Breast epithelium (tissue), 4 donors: ENCODE measurements at regions not wholly inside any gene's neighbourhood (a gene's known extent, or its start where the extent isn't known, plus 50 kb on each side); places are given as distances from the start of the nearest gene placed in this dataset.
"Not testable (repeated sequence)": the region's sequence is repeated elsewhere in the genome, so short reads cannot be mapped to it uniquely, and the experiment has no call there.

Source experiments
- DNase-seq, 2 donors: peaks; one replicate each; pipeline ENCODE4 v3.0.0-alpha.2; 2019; ENCODE audit warnings: low spot score in 2 of 2
- H3K27ac ChIP-seq, 2 donors: fragments of 200-600 bp; sonication (generic) in 1 of 2; one replicate each; pipeline ENCODE4 v1.5.1; 2016 to 2019; ENCODE audit warnings: mild to moderate bottlenecking in 1 of 2
- H3K27me3 ChIP-seq, 2 donors: fragments of 200-600 bp; sonication (generic) in 1 of 2; one replicate each; pipeline versions ENCODE4 v1.5.1 to v1.6.0; 2017 to 2019; ENCODE audit warnings: control low read depth in 1 of 2, mild to moderate bottlenecking in 1 of 2
- H3K36me3 ChIP-seq: fragments of 200-600 bp; one replicate; pipeline ENCODE4 v1.5.1; 2019
- H3K4me1 ChIP-seq, 2 donors: fragments of 200-600 bp; sonication (generic); one replicate each; pipeline ENCODE4 v1.5.1; 2016 to 2019; ENCODE audit warnings: control low read depth in 1 of 2
- H3K4me3 ChIP-seq, 3 donors: fragments of 200-600 bp; sonication (generic); 1 replicate in 2 of 3; 2 replicates in 1 of 3; pipeline ENCODE4 v1.5.1; 2016 to 2019; ENCODE audit warnings: mild to moderate bottlenecking in 3 of 3, moderate library complexity in 2 of 3
- H3K9me3 ChIP-seq, 2 donors: fragments of 200-600 bp; sonication (generic) in 1 of 2; one replicate each; pipeline ENCODE4 v1.5.1; 2016 to 2019; ENCODE audit warnings: control low read depth in 1 of 2
- POLR2A ChIP-seq: fragments of 450-650 bp; IDR thresholded peaks from one replicate; pipeline ENCODE4 v1.6.1; 2016; ENCODE audit warnings: antibody characterized with exemption, mild to moderate bottlenecking, moderate library complexity
- POLR2AphosphoS5 ChIP-seq, 3 donors: sonication (generic); formaldehyde crosslinking; IDR thresholded peaks; one replicate each; pipeline ENCODE4 v1.6.1; 2017; ENCODE audit warnings: antibody characterized with exemption in 3 of 3
- intact Hi-C: fragments of 100-400 bp; cut with DNase I; formaldehyde crosslinking; loops from one replicate; pipeline ENCODE4 v1.15.1; 2023; ENCODE audit warnings: low total_unique reads
- TF ChIP-seq, protein P1 (sequence below), 3 donors: fragments of 450-650 bp; IDR thresholded peaks; one replicate each; pipeline ENCODE4 v1.5.1; 2016 to 2017; ENCODE audit warnings: antibody characterized with exemption in 3 of 3, mild to moderate bottlenecking in 3 of 3, moderate library complexity in 3 of 3

DNA sequence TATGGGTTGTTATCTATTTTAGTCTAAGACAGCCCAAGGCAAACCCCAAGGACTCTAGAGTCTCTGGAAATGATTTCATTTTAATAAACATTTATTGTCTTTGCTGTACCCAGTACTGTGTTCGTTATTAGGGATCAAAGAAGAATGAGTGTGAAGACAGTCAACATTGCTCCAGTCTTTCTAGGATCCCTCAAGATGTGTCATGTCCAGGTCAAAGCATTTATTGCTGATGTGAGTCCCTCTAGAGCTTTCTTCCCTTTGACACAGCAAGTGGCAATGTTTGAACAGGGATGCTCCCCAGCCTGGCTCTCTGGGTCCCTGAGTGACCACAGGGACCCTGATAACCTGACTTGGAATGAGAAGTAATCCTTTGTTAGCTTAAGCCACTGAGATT, 123.1 kb upstream of the STK17B start:
- intact Hi-C loops = no loop called here
- Histone ChIP-seq H3K27me3 (no peaks in the 10 kb centered on the region), H3K4me1 (peaks cover 7% of the 10 kb centered on the region in 2 donors), H3K4me3 (no peak overlapping the region), H3K9me3 (no peaks in the 10 kb centered on the region), H3K27ac (peak overlapping the region; percentile 27 to 48), H3K36me3 (no peaks in the 10 kb centered on the region)
- TF ChIP-seq POLR2A = no peak
- TF ChIP-seq, protein P1, sequence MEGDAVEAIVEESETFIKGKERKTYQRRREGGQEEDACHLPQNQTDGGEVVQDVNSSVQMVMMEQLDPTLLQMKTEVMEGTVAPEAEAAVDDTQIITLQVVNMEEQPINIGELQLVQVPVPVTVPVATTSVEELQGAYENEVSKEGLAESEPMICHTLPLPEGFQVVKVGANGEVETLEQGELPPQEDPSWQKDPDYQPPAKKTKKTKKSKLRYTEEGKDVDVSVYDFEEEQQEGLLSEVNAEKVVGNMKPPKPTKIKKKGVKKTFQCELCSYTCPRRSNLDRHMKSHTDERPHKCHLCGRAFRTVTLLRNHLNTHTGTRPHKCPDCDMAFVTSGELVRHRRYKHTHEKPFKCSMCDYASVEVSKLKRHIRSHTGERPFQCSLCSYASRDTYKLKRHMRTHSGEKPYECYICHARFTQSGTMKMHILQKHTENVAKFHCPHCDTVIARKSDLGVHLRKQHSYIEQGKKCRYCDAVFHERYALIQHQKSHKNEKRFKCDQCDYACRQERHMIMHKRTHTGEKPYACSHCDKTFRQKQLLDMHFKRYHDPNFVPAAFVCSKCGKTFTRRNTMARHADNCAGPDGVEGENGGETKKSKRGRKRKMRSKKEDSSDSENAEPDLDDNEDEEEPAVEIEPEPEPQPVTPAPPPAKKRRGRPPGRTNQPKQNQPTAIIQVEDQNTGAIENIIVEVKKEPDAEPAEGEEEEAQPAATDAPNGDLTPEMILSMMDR (IDR thresholded peaks at IDR 0.05) = no peak
- no peak for TF ChIP-seq POLR2AphosphoS5 (IDR thresholded peaks at IDR 0.05)
- no peak for DNase-seq

DNA sequence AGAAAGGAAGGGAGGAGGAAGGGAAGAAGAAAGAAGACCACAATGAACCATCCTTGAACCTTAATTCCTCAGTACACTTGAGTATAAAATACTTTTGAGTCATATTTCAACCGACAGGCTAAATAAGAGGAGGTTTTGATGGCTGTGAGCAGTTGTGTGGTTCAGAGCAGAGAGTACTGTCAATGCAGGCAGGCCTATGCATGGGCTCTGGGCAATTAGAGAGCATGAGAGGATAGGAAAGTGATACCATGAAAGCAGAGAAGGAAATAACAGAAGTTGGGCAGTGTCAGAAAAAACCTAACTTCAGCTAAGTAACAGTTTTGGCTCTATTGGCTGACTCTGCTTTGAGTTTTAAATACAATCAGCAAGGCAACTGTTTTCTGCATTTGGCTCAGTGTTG, 123.6 kb upstream of the STK17B start:
- H3K27ac ChIP-seq = peak overlapping the region; percentile 27 to 48
- DNase-seq = no peak
- H3K27me3 ChIP-seq = no peaks in the 10 kb centered on the region
- H3K4me1 ChIP-seq = peaks cover 7% of the 10 kb centered on the region in 2 donors
- TF ChIP-seq POLR2AphosphoS5 (IDR thresholded peaks at IDR 0.05) = no peak
- TF ChIP-seq POLR2A = no peak
- TF ChIP-seq, protein P1 (IDR thresholded peaks at IDR 0.05) = no peak
- no peak overlapping the region for H3K4me3 ChIP-seq
- intact Hi-C loops = no loop called here
- no peaks in the 10 kb centered on the region for H3K9me3 ChIP-seq
- H3K36me3 ChIP-seq = no peaks in the 10 kb centered on the region

DNA sequence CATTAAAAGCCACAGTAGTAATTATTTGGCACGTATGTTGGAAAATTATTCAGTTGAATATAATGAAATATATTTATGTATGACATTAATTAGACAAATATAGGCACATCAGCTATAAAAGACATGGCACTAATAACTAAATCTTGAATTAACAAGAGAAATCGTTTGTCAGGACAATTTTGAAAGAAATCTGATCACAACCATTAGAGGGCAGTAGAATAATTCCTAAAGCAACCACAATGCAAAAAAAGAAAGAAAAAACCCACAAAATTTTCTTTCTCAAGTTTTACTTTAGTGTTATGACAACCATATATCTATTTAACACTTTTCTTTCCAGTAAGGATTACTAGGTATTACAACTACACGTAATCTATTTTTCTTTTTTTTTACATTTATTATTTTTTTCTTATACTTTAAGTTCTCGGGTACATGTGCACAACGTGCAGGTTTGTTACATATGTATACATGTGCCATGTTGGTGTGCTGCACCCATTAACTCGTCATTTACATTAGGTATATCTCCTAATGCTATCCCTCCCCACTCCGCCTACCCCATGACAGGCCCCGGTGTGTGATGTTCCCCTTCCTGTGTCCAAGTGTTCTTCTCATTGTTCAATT, 126.8 kb upstream of the STK17B start:
- H3K36me3 ChIP-seq, H3K4me3 ChIP-seq, H3K27ac ChIP-seq, H3K4me1 ChIP-seq, DNase-seq, H3K27me3 ChIP-seq, H3K9me3 ChIP-seq, intact Hi-C loops: not testable (repeated sequence)
- TF ChIP-seq, protein P1 (IDR thresholded peaks at IDR 0.05) = peak; percentile 15 to 57 (median 50)

DNA sequence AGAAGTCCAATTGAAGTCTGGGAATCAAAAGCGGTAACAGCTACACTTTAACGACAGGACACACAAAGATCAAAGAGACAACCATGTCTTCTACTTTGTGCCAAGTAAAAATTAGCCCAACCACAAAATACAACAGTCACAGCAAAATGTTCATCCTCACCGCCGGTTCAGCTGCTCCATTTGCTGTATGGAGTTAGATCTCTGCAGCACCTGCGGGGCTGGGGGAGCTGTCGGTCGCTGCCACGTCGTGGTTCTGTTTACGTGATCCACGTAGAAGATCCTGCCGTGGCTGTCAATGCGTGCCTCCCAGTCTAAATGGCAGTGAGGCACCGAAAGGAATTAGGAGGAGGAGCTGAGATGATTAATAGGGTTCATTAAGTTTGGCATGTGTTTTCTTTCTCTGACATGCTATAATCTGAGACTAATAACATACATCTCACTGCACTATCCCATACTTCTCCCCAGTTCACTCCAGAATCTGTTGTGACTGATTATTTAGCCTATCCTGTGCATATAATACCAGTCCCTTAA, 136.5 kb upstream of the STK17B start:
- DNase-seq = no peak
- Histone ChIP-seq H3K9me3 (no peaks in the 10 kb centered on the region), H3K4me1 (no peaks in the 10 kb centered on the region), H3K27me3 (no peaks in the 10 kb centered on the region), H3K36me3 (no peaks in the 10 kb centered on the region), H3K4me3 (no peak overlapping the region), H3K27ac (no peak overlapping the region)
- TF ChIP-seq POLR2A (no peak), POLR2AphosphoS5 (IDR thresholded peaks at IDR 0.05) (no peak)
- TF ChIP-seq, protein P1 (IDR thresholded peaks at IDR 0.05) = no peak
- intact Hi-C loops = no loop called here

DNA sequence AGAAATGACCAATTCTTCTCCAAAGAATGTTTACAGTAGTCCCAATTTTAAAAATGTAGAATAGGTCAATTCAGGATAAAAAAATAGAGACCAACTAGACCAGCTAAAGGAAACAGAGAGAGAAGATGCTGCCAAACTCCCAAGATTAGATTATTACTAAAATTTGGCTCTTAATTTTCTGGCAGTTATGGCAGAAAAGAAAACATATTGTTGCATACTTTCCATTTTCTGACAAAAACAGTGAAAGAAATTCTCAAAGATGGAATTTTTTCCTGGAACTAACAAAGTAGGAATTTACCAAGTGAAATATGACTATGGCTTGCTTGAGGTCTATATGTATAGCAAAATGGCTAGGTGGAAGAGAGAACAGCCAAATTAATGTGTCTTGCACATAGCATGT, 138.3 kb upstream of the STK17B start:
- Histone ChIP-seq H3K4me1 (no peaks in the 10 kb centered on the region), H3K27me3 (no peaks in the 10 kb centered on the region), H3K27ac (no peak overlapping the region), H3K9me3 (no peaks in the 10 kb centered on the region), H3K4me3 (no peak overlapping the region), H3K36me3 (no peaks in the 10 kb centered on the region)
- DNase-seq = no peak
- TF ChIP-seq POLR2A = no peak
- TF ChIP-seq POLR2AphosphoS5 (IDR thresholded peaks at IDR 0.05) = no peak
- TF ChIP-seq, protein P1 (IDR thresholded peaks at IDR 0.05) = no peak
- intact Hi-C loops = no loop called here
